Superior temporal gyrus (tissue), 1 donor: ENCODE measurements at regions not wholly inside any gene's neighbourhood (a gene's known extent, or its start where the extent isn't known, plus 50 kb on each side); places are given as distances from the start of the nearest gene placed in this dataset.
"Not testable (repeated sequence)": the region's sequence is repeated elsewhere in the genome, so short reads cannot be mapped to it uniquely, and the experiment has no call there.

Experiments used
- DNase-seq: peaks from one replicate; pipeline ENCODE4 v3.0.0-alpha.2; 2016; ENCODE audit errors: extremely low spot score

DNA sequence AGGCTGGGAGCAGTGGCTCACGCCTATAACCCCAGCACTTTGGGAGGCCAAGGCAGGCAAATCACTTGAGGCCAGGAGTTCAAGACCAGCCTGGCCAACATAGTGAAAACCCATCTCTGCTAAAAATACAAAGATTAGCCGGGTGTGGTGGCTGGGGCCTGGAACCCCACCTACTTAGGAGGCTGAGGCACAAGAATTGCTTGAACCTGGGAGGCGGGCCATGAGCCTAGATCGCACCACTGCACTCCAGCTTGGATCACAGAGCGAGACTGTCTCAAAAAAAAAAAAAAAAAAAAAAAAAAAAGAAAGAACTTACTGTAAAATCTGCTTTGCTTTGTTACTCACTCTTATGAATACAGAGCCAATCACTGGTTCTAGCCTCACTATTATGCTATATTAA is 166.4 kb upstream of the TMCC3 start:
- DNase-seq, result not testable (repeated sequence)

- DNase-seq, result no peak
Observed at GRCh38 chr12:94815958-94816357, 165.6 kb upstream of the TMCC3 start.

DNA sequence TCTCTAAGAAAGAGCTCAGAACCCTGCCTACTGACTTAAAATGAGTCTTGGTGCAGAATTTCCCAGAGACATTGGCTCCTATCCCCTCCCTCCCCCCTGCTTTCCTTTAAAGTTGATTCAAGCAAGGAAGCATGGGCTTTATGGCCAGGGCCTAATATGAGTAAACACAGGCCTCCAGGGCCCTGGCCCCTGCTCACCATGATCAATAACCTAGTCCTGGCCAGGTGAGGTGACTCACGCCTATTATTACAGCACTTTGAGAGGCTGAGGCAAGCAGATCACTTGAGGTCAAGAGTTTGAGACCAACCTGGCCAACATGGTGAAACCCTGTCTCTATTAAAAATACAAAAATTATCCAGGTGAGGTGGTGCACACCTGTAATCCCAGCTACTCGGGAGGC is 165.1 kb upstream of the TMCC3 start:
- DNase-seq, result no peak

DNA sequence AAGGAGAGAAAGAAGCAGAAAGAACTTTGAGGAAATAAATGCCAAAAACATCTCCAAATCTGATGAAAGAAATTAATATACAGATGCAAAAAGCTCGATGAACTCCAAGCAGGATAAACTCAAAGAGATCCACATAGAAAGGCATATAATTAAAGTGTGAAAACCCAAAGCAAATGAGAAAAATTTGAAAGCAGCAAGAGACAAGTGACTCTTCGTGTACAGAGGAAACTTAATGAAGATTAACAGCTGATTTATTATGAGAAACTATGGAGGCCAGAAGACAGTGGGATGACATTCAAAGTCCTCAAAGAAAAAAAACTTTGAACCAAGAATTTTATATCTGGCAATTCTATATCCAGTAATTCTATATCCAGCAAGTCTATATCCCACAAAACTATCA is 163.0 kb upstream of the TMCC3 start:
- DNase-seq, result no peak

GRCh38 chr12:94812345-94812744 is 162.0 kb upstream of the TMCC3 start:
- no peak for DNase-seq

- DNase-seq, result no peak
Observed at GRCh38 chr12:94811611-94812010, 161.3 kb upstream of the TMCC3 start.

GRCh38 chr12:94807951-94808350 is 157.6 kb upstream of the TMCC3 start:
- DNase-seq, result no peak

- no peak for DNase-seq
Observed at GRCh38 chr12:94806617-94807016, 156.3 kb upstream of the TMCC3 start.

DNA sequence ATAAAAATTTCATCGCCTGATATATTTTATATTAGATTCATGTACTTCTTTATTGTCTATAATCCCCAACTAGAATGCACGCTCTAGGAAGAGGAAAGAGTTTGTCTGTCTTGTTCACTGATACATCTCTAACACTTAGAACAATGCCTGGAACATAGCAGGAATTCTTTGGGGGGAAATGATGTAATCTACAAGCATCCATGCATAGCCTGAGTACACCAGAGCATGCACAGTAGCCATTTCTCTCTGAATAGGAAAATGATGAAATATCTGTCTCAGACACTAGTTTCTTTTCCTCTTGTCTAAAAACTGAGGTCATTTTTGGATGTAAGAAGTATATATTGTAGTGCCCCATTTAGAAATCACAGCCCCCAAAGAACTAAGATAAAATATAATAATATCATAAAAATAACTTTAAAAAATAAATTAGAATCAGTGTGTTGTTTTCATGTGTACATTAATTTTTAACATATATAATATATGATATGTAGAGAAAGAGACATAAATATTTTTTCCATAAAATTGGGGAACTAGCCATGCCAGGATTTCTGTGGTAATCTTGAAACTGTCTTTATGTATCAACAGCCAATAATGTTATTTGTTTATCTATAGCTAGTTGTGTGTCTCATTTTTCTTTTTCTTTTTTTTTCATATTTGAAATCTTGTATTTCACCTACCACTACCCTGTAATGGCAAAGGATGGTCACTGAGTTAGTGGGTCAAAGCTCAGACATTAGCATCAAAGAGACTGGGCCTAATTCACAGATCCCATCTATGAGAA is 155.6 kb upstream of the TMCC3 start:
- DNase-seq, result no peak

DNA sequence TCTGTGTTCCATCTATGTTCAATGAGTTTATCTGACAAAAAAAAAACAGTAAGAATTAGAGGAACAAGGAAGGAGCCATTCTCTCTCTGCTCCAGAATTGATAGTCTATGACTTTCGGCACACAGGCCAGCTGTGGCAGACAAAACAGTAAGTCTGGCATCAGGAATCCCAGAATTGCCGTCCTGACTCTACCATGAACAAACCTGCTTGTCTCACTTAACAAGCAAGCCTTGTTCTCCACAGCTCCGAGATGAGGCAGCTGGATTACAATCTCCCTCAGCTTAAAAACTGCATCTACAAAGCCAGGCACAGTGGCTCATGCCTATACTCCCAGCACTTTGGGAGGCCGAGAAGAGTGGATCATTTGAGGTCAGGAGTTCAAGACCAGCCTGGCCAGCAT is 153.6 kb upstream of the TMCC3 start:
- DNase-seq, result peak; percentile 35

- no peak for DNase-seq
Observed at GRCh38 chr12:94802796-94803195, 152.4 kb upstream of the TMCC3 start.

DNA sequence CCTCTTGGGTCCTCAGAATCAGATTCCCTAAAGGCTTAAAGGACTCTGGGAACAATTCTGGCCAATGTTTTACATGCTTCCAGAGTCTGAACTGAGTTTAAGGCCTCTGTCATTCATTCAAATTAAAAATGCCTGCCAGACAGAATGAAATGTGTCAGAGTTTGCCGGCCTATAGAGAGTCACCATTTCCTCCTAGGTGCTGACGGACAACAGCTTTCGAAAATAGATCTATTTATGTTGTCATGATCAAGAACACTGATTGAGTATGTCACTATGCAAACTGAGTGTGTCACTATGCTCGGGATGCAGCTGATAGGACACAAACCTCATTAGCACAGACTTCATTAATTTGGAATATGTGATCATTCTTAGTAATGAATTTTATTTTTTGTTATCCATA is 151.4 kb upstream of the TMCC3 start:
- no peak for DNase-seq

DNA sequence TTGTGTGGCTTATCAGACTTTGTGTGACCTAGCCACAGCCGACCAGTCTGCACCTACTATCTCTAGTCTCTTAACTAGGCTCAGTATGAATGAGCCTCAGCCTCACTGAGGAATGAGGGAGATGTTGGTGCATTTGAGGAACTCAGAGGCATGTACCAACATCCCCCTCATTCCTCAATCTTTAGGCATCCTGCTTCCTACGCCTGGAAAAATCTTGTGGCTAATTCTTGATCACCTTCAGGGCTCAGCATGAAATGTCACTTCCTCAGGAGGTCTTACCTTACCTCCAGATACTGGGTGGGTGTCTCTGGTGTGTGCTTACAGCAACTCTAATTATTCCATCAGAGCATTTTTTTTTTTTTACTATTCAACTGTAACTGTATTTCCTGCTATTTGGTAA is 148.8 kb upstream of the TMCC3 start:
- DNase-seq, result no peak

DNA sequence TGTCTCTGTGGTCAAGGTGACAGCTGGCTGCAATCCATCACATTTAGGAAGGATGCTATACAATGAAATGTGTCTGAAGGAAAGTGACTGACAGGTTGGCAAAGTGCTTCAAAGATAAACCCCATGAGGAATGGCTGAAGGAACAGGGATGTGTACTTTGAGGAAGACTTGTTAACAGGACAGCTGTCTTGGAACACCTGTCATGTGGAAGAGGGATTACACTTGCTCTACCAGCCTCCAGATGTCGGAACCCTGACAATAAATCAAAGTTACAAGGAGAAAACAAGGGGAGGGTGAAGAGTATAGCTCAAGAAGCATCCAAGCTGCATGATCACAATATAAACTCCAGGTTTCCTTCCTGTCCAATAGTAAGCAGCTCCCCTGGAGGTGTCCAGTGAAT is 147.8 kb upstream of the TMCC3 start:
- DNase-seq, result no peak

DNA sequence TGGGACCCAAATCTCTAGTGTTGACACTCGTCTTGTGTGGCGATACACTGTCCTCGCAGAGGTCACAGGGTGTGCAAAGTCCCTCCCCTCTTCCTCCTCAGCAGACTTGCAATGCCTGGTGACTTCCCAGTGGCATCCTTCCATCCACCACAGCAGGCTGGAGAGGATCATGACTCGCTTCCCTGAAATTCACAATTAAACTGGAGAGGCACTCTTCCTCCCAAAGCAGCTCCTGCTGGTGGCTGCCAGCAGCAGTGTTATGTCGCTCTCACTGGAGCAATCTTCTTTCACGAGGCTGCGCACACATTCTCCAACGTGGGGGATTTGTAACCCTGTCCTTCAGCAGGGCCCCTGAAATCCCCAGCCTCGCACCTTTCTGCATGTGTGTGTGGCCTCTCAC is 145.2 kb upstream of the TMCC3 start:
- no peak for DNase-seq

DNA sequence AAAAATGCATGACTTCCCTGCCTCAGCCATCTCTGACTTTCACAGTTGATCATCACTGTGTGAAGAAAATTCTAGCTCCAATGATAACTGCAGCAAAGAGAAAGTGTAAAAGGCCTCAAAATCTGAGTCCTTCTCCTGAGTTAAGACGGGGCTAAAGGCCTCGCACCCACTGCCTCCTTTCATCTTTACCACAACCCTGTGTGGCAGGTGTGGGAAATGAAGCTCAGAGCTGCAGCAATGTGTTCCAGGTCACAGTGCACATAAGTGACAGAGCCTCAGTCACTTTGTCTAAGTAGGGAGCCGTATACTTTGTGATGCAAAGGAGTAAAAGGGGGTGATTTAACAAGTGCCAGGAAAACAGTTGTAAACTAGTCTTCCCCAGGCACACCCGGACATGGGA is 144.7 kb upstream of the TMCC3 start:
- DNase-seq, result no peak

GRCh38 chr12:94793191-94793595 is 142.8 kb upstream of the TMCC3 start:
- no peak for DNase-seq

DNA sequence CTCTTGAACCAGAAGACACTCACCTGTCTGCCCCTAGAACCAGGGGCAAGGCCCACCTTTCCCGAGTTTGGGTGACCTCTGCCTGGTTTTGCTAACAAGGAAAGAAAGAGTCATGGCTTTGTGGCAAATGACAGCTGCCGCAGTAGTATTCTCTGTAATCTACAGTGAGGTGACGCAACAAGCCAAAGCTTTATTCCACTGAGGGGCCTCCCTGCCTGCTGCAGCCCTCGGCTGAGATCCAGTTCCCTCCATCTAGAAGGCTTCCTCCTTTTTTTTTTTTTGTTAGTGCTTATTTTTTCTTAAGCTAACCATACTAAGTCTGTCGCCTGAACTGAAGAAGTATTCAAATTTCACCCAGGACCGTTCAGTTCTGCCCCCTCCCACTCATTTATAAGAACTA is 142.3 kb upstream of the TMCC3 start:
- no peak for DNase-seq

GRCh38 chr12:94791933-94792332 is 141.6 kb upstream of the TMCC3 start:
- no peak for DNase-seq

- no peak for DNase-seq
Observed at GRCh38 chr12:94790825-94791224, 140.5 kb upstream of the TMCC3 start.

- DNase-seq, result no peak
Observed at GRCh38 chr12:94790370-94790769, 140.0 kb upstream of the TMCC3 start.

DNA sequence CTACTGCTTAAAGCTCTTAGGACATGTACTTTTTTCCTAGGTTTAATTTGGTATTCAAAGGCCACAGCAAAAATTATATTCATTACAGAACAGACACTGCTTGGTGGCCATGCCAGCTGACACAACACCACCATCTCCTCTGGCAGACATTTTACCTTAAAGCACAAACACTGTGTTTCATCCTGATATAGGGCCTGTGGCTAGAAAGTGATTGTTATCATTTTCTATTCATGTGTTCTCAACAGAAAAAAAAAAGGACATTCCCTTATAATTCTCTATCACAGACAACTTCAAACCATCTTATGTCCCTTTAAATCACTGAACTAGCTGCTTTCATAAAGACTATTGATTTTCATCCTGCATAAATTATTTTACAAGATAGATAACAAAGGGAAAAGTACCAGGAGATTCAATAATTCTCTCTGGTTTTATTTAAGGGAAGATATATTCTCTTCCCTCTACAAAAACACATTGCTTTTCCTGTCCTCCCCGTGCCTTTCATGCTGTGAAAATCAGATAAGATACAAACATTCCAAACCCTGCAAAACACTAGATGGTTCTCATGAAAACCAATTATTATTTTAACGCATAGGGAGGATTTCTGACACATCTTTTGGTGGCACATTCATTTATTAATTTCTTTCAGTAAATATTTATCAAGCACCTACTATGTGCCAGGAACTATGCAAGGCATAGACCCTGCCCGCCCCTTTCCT is 139.3 kb upstream of the TMCC3 start:
- DNase-seq, result no peak

GRCh38 chr12:94788298-94788697 is 137.9 kb upstream of the TMCC3 start:
- DNase-seq, result no peak

DNA sequence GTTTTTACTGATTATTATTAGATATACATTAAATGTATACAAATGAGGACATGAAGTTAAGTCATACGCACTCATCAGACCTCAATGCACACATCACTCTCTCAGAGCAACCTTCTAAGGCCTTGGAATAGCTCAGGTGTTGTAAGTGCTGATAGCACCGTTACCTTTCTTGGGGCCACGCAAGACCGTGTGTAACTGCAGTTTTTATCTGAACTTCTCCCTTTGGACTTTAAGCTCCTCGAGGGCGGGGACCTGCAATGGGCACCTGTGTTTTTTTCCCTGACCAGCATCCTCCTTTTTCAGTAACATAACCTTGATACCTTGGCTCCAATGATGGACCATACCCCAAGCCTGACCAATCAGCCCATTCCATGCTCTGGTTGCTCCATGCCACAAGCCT is 136.5 kb upstream of the TMCC3 start:
- DNase-seq, result no peak
